PFSK-1 (cell line): ENCODE measurements at regions not wholly inside any gene's neighbourhood (a gene's known extent, or its start where the extent isn't known, plus 50 kb on each side); places are given as distances from the start of the nearest gene placed in this dataset.

ENCODE experiments used
- FOXP2 ChIP-seq: optimal IDR thresholded peaks from 2 replicates; pipeline ENCODE3; 2011; ENCODE audit warnings: borderline replicate concordance, control low read depth, inconsistent platforms; ENCODE audit not compliant: insufficient read depth; ENCODE audit errors: extremely low read length, extremely low read depth
- POLR2AphosphoS5 ChIP-seq: IDR thresholded peaks from 2 replicates; pipeline ENCODE4 v1.6.1; 2012; ENCODE audit warnings: low read depth, mild to moderate bottlenecking, control low read depth, low read length, moderate library complexity
- SIN3A ChIP-seq: IDR thresholded peaks from 2 replicates; pipeline ENCODE4 v1.6.1; 2012; ENCODE audit warnings: mild to moderate bottlenecking, low read length, moderate library complexity, borderline replicate concordance; ENCODE audit not compliant: insufficient read depth
- TAF1 ChIP-seq: IDR thresholded peaks from 2 replicates; pipeline ENCODE4 v1.6.1; 2012; ENCODE audit warnings: low read length, control low read depth, borderline replicate concordance; ENCODE audit not compliant: insufficient read depth
- TF ChIP-seq, protein P1 (sequence below), 2 experiments: IDR thresholded peaks; 2 replicates each; pipeline versions ENCODE4 v1.6.1 to v1.8.0; 2011 to 2012; ENCODE audit warnings: low read depth in 2 of 2, low read length in 2 of 2, control low read depth in 1 of 2, inconsistent platforms in 1 of 2, mild to moderate bottlenecking in 1 of 2, moderate library complexity in 1 of 2; ENCODE audit not compliant: insufficient read depth in 1 of 2

DNA sequence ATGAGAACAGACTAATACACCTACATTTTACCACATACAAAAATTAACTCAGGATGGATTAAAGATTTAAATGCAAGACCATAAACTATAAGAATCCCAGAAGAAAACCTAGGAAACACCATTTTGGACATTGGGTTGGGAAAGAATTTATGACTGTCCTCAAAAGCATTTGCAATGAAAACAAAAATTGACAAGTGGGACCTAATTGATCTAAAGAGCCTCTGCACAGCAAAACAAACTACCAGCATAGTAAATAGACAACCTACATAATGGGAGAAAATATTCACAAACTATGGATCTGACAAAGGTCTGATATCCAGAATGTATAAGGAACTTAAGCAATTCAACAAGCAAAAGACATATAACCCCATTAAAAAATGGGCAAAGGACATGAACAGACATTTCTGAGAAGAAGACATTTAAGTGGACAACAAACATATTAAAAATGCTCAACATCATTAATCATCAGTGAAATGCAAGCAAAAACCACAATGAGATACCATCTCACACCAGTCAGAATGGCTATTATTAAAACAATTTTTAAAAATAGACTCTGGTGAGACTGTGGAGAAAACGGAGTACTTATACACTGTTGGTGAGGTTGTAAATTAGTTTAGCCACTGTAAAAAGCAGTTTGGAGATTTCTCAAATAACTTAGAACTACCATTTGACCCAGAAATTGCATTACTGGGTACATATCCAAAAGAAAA, 221.7 kb upstream of the DIPK2B start:
- TF ChIP-seq FOXP2 = no peak
- no peak for TF ChIP-seq SIN3A
- TF ChIP-seq, protein P1, sequence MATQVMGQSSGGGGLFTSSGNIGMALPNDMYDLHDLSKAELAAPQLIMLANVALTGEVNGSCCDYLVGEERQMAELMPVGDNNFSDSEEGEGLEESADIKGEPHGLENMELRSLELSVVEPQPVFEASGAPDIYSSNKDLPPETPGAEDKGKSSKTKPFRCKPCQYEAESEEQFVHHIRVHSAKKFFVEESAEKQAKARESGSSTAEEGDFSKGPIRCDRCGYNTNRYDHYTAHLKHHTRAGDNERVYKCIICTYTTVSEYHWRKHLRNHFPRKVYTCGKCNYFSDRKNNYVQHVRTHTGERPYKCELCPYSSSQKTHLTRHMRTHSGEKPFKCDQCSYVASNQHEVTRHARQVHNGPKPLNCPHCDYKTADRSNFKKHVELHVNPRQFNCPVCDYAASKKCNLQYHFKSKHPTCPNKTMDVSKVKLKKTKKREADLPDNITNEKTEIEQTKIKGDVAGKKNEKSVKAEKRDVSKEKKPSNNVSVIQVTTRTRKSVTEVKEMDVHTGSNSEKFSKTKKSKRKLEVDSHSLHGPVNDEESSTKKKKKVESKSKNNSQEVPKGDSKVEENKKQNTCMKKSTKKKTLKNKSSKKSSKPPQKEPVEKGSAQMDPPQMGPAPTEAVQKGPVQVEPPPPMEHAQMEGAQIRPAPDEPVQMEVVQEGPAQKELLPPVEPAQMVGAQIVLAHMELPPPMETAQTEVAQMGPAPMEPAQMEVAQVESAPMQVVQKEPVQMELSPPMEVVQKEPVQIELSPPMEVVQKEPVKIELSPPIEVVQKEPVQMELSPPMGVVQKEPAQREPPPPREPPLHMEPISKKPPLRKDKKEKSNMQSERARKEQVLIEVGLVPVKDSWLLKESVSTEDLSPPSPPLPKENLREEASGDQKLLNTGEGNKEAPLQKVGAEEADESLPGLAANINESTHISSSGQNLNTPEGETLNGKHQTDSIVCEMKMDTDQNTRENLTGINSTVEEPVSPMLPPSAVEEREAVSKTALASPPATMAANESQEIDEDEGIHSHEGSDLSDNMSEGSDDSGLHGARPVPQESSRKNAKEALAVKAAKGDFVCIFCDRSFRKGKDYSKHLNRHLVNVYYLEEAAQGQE (IDR thresholded peaks at IDR 0.05; ENCODE audit: insufficient read depth in 1 of 2, low read depth in 2 of 2, low read length in 2 of 2) = no peak
- TF ChIP-seq TAF1 = no peak
- no peak for TF ChIP-seq POLR2AphosphoS5

DNA sequence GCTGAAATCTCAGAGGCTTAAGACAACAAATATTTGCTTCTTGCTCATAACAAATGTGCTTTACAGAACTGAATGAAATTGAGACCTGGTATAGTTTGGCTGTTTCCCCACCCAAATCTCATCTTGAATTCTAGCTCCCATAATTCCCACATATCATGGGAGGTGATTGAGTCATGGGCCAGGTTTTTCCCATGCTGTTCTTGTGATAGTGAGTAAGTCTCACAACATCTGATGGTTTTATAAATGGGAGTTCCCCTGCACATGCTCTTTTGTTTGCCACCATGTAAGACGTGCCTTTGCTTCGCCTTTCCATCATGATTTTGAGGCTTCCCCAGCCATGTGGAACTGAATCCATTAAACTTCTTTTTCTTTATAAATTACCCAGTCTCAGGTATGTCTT, 221.1 kb upstream of the DIPK2B start:
- TF ChIP-seq SIN3A = no peak
- TF ChIP-seq, protein P1 (IDR thresholded peaks at IDR 0.05; ENCODE audit: insufficient read depth in 1 of 2, low read depth in 2 of 2, low read length in 2 of 2) = no peak
- no peak for TF ChIP-seq POLR2AphosphoS5
- no peak for TF ChIP-seq TAF1
- no peak for TF ChIP-seq FOXP2

DNA sequence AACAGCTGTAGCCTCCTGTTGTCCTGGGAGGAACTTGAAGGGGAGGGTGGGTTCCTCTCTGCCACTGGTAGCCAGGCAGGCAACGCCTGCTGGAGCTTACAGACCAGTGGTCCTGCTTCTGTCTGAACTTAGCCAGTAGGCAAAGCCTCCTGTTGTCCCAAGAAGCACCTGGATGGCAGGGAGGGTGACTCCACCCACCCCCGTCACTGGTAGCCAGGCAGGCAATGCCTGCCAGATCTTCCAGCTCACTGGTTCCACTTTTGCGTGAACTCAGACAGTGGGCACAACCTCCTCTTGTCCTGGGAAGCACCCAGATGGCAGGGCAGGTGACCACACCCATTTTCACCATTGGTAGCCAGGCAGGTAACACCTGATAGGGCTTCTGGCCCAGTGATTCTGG, 203.5 kb upstream of the DIPK2B start:
- TF ChIP-seq FOXP2 (no peak), SIN3A (no peak), POLR2AphosphoS5 (no peak), TAF1 (no peak)
- TF ChIP-seq, protein P1 (IDR thresholded peaks at IDR 0.05; ENCODE audit: insufficient read depth in 1 of 2, low read depth in 2 of 2, low read length in 2 of 2) = no peak

DNA sequence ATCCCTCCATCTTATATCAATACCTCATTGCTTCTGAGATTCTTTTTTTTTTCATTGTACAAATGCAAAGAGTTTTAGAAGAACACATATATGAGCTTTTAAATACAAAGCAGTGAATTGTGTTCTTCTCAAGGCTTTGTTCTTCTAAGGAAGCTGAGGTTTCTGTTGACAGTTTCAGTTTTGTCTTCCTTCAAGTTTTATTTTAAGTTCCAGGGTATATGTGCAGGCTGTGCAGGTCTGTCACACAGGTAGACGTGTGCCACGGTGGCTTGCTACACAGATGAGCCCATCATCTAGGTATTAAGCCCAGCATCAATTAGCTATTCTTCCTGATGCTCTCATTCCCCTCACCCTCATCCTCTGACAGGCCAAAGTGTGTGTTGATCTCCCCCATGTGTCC, 201.2 kb upstream of the DIPK2B start:
- TF ChIP-seq, protein P1 (IDR thresholded peaks at IDR 0.05; ENCODE audit: insufficient read depth in 1 of 2, low read depth in 2 of 2, low read length in 2 of 2) = no peak
- TF ChIP-seq FOXP2 (no peak), TAF1 (no peak), POLR2AphosphoS5 (no peak), SIN3A (no peak)
